Loucy (cell line): ENCODE measurements at regions not wholly inside any gene's neighbourhood (a gene's known extent, or its start where the extent isn't known, plus 50 kb on each side); places are given as distances from the start of the nearest gene placed in this dataset.

ENCODE experiments used
- H2AFZ ChIP-seq: fragments of 200-600 bp; sonication (generic); 2 replicates; pipeline ENCODE4 v1.6.0; 2016; ENCODE audit warnings: antibody characterized with exemption, mild to moderate bottlenecking, low read length, moderate library complexity
- H3F3A ChIP-seq: fragments of 200-600 bp; 2 replicates; pipeline ENCODE4 v1.6.0; 2016; ENCODE audit warnings: antibody characterized with exemption, low read depth, mild to moderate bottlenecking
- H3K27me3 ChIP-seq: fragments of 200-600 bp; sonication (generic); 2 replicates; pipeline ENCODE4 v1.6.1; 2014; ENCODE audit warnings: low read length, mild to moderate bottlenecking; ENCODE audit not compliant: insufficient read depth, poor library complexity, severe bottlenecking
- H3K36me3 ChIP-seq: fragments of 200-600 bp; sonication (generic); 2 replicates; pipeline ENCODE4 v1.6.1; 2016; ENCODE audit warnings: low read length; ENCODE audit not compliant: insufficient read depth
- H3K4me1 ChIP-seq: fragments of 200-600 bp; sonication (generic); 2 replicates; pipeline ENCODE4 v1.5.1; 2014; ENCODE audit warnings: low read length, mild to moderate bottlenecking; ENCODE audit not compliant: insufficient read depth, poor library complexity, severe bottlenecking
- H3K4me2 ChIP-seq: fragments of 200-600 bp; sonication (generic); 2 replicates; pipeline ENCODE4 v1.6.0; 2014; ENCODE audit warnings: antibody characterized with exemption, low read length, low read depth, mild to moderate bottlenecking; ENCODE audit not compliant: poor library complexity, severe bottlenecking
- H3K4me3 ChIP-seq: fragments of 200-600 bp; sonication (generic); 2 replicates; pipeline ENCODE4 v1.5.1; 2014; ENCODE audit warnings: low read length, mild to moderate bottlenecking, mixed read lengths; ENCODE audit not compliant: poor library complexity, severe bottlenecking
- H3K79me2 ChIP-seq: fragments of 200-600 bp; sonication (generic); 2 replicates; pipeline ENCODE4 v1.6.1; 2014; ENCODE audit warnings: low read length; ENCODE audit not compliant: insufficient read depth
- H3K9ac ChIP-seq: fragments of 200-600 bp; sonication (generic); 2 replicates; pipeline ENCODE4 v1.6.0; 2014; ENCODE audit warnings: mild to moderate bottlenecking, low read depth, low read length, moderate library complexity; ENCODE audit not compliant: poor library complexity, severe bottlenecking
- H3K9me2 ChIP-seq: fragments of 200-600 bp; sonication (generic); replicated peaks from 2 replicates; pipeline ENCODE4 v1.6.1; 2016; ENCODE audit warnings: low read depth, low read length, mixed read lengths
- H3K9me3 ChIP-seq: fragments of 200-600 bp; sonication (generic); 2 replicates; pipeline ENCODE4 v1.6.1; 2014; ENCODE audit warnings: mild to moderate bottlenecking, antibody characterized with exemption, low read length, low read depth; ENCODE audit not compliant: insufficient read depth
- H4K20me1 ChIP-seq: fragments of 200-600 bp; sonication (generic); 2 replicates; pipeline ENCODE4 v1.6.0; 2014; ENCODE audit warnings: antibody characterized with exemption, low read length, mild to moderate bottlenecking; ENCODE audit not compliant: insufficient read depth, poor library complexity, severe bottlenecking
- EZH2phosphoT487 ChIP-seq: fragments of 200-600 bp; IDR thresholded peaks from 2 replicates; pipeline ENCODE4 v1.6.1; 2018; ENCODE audit warnings: antibody characterized with exemption, mild to moderate bottlenecking, moderate library complexity, borderline replicate concordance
- TF ChIP-seq, protein P1 (sequence below): fragments of 200-600 bp; sonication (generic); conservative IDR thresholded peaks from 2 replicates; pipeline ENCODE4 v1.5.1; 2014; ENCODE audit warnings: mild to moderate bottlenecking, antibody characterized with exemption, low read length

DNA sequence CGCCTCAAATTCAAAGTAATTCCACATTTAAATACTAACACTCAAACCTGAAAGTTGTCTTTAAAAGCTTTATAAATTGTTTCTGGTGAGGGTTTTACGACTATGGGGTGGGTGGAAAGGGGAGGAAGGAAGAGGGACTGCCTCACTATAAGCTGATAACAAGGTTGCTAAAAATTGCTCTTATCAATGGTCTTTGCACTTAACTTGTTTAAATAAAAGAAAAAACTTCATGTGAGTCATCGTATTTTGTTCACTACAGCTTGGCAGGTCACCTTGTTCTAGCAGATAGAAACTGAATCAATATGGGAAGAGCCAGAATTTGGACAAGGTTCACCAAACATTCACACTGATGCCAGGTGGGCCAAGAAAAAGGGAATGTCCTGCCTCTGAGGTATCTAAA is 129.2 kb downstream of the TES start:
- no peaks in the 10 kb centered on the region for H3K36me3 ChIP-seq
- TF ChIP-seq EZH2phosphoT487, result no peak
- TF ChIP-seq, protein P1, sequence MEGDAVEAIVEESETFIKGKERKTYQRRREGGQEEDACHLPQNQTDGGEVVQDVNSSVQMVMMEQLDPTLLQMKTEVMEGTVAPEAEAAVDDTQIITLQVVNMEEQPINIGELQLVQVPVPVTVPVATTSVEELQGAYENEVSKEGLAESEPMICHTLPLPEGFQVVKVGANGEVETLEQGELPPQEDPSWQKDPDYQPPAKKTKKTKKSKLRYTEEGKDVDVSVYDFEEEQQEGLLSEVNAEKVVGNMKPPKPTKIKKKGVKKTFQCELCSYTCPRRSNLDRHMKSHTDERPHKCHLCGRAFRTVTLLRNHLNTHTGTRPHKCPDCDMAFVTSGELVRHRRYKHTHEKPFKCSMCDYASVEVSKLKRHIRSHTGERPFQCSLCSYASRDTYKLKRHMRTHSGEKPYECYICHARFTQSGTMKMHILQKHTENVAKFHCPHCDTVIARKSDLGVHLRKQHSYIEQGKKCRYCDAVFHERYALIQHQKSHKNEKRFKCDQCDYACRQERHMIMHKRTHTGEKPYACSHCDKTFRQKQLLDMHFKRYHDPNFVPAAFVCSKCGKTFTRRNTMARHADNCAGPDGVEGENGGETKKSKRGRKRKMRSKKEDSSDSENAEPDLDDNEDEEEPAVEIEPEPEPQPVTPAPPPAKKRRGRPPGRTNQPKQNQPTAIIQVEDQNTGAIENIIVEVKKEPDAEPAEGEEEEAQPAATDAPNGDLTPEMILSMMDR, result no peak
- H3K4me3 ChIP-seq, result peak overlapping the region; percentile 50
- H3K9ac ChIP-seq, result peak overlapping the region; percentile 50
- H3K9me2 ChIP-seq, result no peaks in the 10 kb centered on the region
- no peak overlapping the region for H2AFZ ChIP-seq
- H3K4me1 ChIP-seq, result peaks cover 48% of the 10 kb centered on the region
- peak overlapping the region; percentile 72 for H3K4me2 ChIP-seq
- no peaks in the 10 kb centered on the region for H4K20me1 ChIP-seq
- H3K27me3 ChIP-seq, result no peaks in the 10 kb centered on the region
- no peaks in the 10 kb centered on the region for H3K9me3 ChIP-seq
- H3K79me2 ChIP-seq, result no peaks in the 10 kb centered on the region
- 0 out of 2 replicates have a peak, but pooled peaks cover 6% of the 10 kb centered on the region for H3F3A ChIP-seq

DNA sequence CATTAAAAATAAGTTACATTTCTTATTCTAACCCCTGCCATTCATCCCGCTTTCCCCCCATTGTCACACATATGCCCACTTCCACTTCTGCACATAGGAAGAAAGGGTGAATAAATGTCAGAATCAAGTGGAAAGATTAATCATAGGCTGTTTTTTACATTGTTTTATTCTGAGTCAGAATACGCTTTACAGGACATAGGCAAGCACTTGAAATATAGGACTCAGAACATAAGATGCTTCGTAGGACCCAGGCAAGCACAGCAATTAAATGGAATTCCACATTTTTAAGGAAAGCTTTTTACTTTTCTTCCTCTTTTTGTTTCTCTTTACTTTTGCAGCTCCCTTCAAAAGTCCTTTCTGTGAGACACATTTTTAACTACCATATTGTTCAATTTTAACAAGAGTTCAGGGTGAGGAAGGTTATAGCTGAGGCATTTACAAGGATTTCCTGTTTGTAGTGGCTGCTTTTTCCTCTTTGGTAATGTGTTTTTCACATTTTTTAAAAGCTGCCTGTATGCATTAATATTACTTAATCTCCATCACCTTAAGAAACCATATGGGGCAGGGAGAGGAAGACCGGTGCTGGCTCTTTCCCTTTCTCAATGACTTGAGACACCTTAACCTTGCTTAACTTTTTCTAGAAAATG is 130.0 kb downstream of the TES start:
- no peaks in the 10 kb centered on the region for H3K27me3 ChIP-seq
- no peaks in the 10 kb centered on the region for H4K20me1 ChIP-seq
- H3K9me3 ChIP-seq, result no peaks in the 10 kb centered on the region
- H3K79me2 ChIP-seq, result no peaks in the 10 kb centered on the region
- TF ChIP-seq EZH2phosphoT487, result no peak
- TF ChIP-seq, protein P1, result no peak
- H3K4me2 ChIP-seq, result peak overlapping the region; percentile 72
- 0 out of 2 replicates have a peak, but pooled peaks cover 6% of the 10 kb centered on the region for H3F3A ChIP-seq
- 0 out of 2 replicates have a peak overlapping the region, but pooled peaks have one; percentile 17 for H2AFZ ChIP-seq
- H3K4me3 ChIP-seq, result peak overlapping the region; percentile 50
- no peaks in the 10 kb centered on the region for H3K36me3 ChIP-seq
- no peaks in the 10 kb centered on the region for H3K9me2 ChIP-seq
- peaks cover 45% of the 10 kb centered on the region for H3K4me1 ChIP-seq
- H3K9ac ChIP-seq, result peak overlapping the region; percentile 50

DNA sequence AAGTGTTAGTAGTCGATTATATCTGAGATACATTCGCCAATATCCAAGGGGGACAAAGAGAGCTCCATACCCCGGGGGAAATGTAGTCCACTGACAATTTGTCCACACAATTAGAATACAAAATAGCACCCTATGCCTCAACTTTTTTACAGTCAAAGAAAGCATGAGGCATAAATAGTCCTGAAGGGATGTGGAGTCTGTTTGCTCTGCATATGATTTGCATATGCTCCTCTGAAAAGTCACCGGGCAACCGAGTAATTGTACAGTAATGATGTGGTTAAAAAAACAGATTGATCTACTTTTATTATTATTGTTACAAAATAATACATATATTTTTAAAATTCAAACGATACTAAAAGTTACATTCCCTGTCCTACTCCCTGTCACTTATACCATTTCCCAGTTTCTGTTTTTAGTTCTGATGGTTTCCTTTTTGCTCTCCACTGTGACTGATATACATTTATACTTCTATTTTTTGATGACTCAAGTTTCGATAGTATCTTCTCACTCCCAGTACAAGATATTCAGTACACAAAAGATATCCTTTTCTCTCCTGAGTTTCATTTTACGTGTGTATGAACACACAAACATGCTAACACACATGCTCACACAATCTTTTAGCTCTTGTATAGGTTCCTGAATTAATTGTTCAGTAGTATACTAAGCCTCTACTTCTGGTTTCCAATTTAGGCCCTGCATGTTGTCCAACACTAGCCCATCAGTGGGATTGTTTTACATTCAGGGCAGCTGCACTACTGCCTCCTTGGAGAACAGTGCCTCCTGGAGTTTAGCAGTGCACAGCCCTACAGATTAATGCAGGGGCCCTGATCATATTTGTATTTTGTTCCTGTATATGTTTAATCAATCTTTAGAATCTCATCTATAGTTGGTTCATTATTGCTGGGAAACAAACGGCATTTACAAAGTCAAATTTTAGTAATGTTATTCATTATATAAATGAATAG is 130.9 kb downstream of the TES start:
- H3K4me1 ChIP-seq, result peaks cover 42% of the 10 kb centered on the region
- TF ChIP-seq, protein P1, result peak; percentile 65
- no peak for TF ChIP-seq EZH2phosphoT487
- H3F3A ChIP-seq, result 0 out of 2 replicates have a peak, but pooled peaks cover 6% of the 10 kb centered on the region
- peak overlapping the region; percentile 50 for H3K9ac ChIP-seq
- H3K9me3 ChIP-seq, result 0 out of 2 replicates have a peak, but pooled peaks cover under 1% of the 10 kb centered on the region
- H3K36me3 ChIP-seq, result no peaks in the 10 kb centered on the region
- H3K4me2 ChIP-seq, result peak overlapping the region; percentile 72
- no peaks in the 10 kb centered on the region for H3K9me2 ChIP-seq
- peak overlapping the region; percentile 67 for H2AFZ ChIP-seq
- peak overlapping the region; percentile 50 for H3K4me3 ChIP-seq
- no peaks in the 10 kb centered on the region for H3K27me3 ChIP-seq
- no peaks in the 10 kb centered on the region for H4K20me1 ChIP-seq
- H3K79me2 ChIP-seq, result no peaks in the 10 kb centered on the region
